HG02852 (cell line): ENCODE measurements at regions not wholly inside any gene's neighbourhood (a gene's known extent, or its start where the extent isn't known, plus 50 kb on each side); places are given as distances from the start of the nearest gene placed in this dataset.
"Not testable (repeated sequence)": the region's sequence is repeated elsewhere in the genome, so short reads cannot be mapped to it uniquely, and the experiment has no call there.

Source experiments
- ATAC-seq: cut with Tn5 transposase; IDR thresholded peaks from one replicate; pipeline ENCODE4 v1.9.1; 2021; ENCODE audit warnings: mild to moderate bottlenecking, moderate library complexity; ENCODE audit not compliant: unreplicated experiment

DNA sequence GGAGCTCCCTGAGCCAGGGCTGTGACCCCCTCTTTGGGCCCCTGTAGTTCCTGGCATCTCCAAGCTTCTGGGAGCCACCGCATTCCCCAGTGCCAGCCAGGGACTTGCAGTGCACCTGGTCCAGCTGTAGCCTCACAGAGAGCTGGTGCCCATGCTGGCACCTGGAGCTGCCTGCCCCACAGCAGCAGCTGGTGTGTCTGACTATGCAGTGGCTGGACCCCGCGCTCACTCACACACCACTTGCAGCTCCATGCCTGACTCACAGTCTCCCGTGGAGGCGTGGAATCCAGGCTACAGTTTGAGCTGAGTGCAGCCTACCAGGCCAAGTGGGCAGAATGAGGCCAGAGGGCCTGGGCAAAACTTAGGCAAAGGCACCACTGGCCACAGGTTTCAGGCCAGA lies 102.2 kb upstream of the NAMPT start:
- no peak for ATAC-seq

DNA sequence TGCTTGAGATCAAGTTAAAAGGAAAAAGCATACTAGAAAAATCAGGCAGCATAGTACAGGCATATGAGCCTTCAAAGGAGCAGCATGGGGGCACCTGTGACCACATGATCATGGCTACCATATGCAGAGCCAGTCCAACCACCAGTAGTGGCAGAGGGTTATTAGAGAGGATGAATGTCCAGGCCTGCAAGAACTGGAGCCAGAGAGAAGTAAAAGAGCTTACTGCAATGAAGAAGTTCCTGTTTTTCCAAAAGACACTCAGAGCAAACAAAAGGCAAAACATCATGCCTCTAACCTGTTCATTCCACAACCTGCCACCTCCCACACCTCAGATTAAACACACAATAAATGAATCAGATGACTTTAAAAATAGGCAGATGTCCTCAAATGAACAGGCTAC lies 99.6 kb upstream of the NAMPT start:
- ATAC-seq: no peak

DNA sequence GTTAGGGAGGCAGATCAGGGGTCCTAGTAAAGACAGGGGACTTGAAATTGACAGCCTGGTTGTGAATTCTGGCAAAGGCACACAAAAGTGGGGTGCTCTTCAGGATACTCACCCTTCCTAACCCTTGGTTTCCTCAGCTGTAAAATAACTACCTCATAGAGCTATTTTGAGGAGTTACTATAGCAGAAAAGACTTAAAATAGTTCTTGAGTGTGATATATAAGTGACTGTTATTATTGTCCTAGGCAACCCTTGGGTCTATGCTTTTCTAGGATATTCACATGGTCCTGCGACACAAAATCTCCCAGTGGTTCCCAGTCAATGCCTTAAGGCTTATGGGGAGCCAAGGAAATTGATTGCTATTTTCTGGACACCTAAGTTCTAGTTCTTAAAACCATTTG lies 98.1 kb upstream of the NAMPT start:
- ATAC-seq: no peak

DNA sequence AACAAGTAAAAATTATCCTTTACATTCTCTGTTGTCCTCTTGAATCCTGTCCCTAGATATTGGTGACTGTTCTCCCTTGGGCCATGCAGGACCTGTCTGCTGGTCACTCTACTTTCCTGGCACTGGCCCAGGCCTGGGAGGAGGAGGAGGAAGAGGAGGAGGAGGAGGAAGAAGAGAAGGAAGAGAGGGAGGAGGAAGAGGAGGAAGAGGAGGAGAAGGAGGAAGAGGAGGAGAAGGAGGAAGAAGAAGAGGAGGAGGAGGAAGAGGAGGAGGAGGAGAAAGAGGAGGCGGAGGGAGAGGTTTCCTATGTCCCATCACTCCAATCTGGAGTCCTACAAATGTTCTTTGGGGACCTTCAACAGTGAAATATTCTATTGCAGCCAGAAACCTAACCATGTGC lies 97.3 kb upstream of the NAMPT start:
- no peak for ATAC-seq

DNA sequence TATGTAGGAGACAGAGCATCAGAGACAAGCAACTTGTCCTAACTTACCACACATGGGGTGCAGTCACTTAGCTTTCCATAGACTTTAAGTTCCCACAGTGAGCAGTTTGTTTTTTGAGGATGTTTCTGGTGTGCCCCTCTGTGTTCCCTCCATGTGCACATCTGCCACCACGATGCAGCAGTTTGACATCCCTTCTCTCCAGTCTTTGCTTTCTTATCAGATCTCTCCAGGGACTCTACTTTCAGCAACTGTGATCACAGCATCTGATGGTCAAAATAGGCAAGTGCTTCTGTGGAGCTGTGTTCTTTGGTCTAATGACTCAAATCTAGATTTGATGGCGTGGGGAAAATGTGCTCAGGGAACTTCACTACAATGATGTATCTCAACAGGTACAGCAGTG lies 96.5 kb upstream of the NAMPT start:
- no peak for ATAC-seq

DNA sequence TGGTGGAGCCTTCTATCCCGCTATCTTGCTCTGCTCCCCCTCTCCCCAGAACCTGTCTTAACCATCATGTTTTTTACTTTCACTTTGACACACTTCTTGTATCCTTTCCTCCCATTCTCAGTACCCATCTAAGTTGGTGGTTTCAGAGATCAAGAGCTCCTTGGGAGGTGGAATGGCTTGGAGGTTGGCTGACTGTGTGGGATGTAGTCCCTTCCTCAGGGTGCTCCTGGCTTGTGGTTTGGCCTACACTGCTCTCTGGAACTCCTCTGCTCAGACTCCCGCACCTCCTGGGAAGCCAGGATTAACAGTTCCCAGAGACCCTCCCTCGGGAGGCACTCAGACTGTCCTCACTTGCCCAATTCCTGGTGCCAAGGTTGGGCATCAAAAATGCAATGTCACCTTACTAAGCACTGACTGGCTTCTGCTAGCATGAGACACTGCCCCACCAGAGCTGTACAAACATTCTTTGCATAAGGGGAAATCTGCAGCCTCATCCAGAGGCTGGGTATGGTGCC lies 93.1 kb upstream of the NAMPT start:
- no peak for ATAC-seq

DNA sequence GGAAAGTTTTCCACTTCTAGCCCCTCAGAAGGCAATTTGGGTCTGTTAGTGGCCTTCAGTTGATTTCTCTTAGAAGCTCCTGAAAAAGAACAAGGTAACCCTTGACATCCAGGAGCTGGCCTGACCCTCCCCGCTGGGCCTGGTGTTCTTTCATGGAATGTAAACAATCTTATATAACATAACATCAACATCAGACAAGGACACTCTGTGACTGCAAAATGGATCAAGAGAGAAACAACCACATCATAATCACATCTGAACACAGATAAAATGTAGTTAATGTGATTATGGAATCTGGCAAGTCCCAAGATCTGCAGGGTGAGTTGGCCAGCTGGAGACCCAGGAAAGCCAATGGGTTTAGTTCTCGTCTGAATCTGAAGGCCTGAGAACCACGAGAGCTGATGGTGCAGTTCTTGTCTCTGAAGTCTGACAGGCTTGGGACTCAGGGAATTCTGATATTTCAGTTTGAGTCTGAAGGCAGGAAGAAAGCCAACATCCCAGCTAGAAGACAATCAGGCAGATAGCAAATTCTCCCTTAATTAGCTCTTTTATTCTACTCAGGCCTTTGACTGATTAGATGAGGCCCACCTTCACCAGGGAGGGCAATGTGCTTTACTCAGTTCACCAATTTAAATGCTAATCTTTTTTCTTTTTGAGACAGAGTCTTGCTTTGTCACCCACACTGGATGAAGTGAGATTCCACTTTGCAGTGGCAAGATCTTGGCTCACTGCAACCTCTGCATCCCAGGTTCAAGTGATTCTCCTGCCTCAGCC lies 91.4 kb upstream of the NAMPT start:
- ATAC-seq: no peak

DNA sequence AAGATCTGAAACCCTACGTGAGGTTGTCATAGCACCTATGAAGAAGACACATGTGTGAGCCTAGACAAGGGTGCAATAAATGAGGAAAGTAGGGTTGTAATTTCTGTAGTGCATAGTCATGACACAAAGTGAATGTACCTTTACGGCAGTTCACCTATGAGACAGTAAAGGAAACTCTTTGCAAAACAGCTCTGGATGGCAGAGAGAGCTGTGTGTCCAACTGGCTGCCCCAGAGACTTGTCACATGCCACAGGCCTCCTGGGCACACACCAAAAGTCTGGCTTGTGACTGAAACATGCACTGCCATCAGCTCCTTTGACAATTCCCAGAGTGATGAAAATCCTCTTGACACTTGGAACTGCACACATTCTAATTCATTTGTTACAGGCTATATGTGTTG lies 90.7 kb upstream of the NAMPT start:
- no peak for ATAC-seq

DNA sequence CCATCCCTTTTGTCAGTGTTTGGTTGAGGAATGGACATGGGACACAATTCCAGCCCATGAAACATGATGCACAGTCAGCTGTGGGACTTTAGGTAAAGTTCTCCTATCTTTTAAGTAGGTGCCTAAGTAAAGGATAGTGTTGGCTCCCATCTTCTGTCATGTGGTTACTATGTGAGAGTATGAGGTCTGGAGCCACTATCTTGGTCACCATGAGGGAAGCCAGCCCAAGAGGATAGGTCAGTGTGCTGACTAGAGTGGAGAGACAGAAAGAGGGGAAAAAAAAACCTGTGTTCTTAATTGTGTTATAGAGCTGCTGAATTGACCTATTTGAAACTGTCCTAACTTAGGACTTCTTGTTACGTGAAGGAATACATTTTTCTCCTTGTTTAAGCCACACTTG lies 89.7 kb upstream of the NAMPT start:
- ATAC-seq: no peak

DNA sequence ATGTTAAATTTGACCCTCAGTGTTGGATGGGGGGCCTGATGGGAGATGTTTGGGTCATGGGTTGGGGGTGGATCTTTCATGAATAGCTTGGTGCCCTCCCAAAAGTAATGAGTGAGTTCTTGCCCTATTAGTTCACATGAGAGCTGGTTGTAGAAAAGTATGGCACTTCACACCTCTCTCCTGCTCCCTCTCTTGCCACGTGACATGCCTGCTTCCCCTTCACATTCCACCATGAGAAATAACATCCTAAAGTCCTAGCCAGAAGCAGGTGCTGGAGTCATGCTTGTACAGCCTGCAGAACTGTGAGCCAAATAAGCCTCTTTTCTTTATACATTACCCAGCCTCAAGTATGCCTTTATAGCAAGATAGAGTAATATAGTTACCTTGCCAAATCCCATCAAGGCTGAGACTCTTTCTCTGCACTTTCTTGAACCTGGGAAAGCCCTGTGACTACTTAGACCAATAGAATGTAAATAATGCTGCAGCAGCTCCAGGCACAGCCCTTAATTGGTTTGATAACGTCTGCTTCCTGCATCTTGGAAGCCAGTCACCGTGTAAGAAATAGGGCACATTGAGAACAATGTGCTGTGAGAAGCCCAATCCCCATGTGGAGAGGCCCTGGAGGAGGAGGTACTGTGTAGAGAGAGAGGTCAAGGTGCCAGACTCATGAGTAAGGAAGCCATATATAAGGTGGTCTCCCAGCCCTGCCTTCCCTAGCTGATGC lies 88.0 kb upstream of the NAMPT start:
- no peak for ATAC-seq

DNA sequence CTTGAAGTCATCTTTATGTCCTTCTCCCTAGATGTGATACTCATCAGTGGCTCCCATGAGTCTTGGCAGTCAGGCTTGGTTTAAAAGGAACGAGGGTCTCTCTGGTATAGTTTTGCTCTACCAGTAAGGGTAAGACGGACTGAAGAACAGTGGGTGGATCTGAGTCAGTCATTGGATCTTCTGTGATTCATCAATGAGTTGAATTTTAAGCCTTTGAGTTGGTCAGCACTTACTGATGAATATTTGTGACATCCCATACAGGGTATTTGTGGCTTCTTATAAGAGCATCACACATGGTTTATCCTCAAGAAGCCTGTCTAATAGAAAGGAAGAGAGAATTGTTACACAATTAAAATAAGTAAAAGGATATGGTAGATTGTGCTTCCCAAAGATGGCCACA lies 87.3 kb upstream of the NAMPT start:
- ATAC-seq: no peak

DNA sequence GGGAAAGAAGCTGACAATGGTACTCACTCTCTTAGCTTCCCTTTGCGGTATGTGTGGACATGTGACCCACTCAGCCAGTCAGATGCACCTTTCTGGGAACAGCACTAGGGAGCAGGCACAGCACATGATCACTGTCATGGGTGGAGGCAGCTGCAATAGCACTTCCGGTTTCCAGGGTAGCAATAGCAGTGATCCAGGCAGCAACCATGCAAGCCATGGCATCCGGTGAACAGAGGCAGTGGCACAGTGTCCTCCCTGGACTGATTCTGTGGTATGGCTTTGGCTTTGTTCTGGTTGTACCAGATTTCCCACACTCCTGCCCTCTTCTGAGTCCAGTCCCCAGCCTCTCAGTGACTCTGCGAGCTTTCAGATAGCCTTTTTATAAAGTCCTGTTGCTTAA lies 86.8 kb upstream of the NAMPT start:
- no peak for ATAC-seq

DNA sequence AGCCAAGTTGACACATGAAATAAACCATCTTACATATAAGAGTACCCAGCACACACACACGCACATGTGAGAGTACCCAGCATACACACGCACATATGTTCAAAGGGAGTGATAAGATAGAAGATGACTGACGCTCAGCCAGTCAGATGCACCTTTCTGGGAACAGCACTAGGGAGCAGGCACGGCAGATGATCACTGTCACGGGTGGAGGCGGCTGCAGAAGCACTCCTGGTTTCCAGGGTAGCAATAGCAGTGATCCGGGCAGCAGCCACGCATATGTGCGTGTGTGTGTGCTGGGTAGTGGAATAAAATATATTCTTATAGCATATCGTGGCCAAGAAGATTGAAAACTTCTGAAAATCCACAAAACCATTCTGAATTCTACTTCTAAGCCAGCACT lies 85.8 kb upstream of the NAMPT start:
- no peak for ATAC-seq

DNA sequence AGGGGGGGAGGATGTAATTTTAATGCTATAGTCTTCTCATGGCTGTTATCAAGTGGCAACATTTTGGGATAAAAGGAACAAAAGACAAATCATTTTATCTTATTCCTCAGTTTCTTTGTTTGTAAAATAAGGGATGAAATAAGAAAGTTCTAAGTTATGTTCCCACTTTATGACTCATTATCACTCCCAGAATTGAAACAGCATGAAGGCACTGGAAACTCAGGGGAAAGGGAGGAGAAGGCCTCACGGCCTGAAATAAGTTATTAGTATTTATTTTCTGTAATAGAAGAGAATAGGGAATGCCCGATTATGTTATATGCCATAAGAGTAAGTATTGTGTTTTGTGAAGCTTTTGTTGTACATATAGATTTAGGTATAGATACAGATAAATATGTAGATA lies 85.0 kb upstream of the NAMPT start:
- ATAC-seq: no peak

DNA sequence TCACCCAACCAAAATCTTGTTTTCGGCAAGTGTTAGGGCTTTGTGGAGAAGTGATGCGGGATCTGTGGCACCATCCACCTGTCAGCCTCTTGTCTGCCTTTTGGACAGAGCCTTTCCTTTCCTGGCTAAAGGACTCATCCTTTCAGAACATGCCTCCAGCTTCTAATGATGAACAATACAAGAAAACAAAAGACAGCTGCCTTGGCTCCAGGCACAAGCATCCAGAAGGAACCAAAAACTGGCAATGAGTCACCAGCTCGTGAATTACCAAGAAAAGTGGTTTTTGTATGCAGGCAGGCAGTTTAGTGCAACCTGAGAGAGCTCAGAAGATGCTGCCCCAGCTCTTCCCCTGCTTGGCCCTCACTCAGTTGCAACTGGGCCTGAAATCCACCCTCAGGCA lies 84.6 kb upstream of the NAMPT start:
- ATAC-seq: no peak

DNA sequence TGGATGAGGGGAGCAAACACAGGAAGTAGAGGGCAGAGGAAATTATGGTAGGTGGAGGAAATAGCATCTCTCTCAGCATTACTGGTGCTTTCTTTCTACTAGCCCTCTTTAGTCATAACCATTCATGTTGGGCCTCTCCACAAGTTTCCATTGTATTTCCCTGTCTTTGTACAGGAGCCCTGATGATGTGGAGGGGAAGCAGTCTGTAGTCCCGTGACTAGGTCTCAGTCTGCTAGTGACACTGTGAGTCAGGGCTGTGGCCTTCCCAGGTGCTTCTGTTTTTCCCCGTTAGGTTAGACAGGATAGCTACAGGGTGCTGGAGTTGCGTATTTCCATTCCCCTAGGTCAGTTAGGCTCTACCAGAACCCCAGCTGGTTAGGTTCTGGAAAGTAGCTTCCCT lies 82.9 kb upstream of the NAMPT start:
- no peak for ATAC-seq

DNA sequence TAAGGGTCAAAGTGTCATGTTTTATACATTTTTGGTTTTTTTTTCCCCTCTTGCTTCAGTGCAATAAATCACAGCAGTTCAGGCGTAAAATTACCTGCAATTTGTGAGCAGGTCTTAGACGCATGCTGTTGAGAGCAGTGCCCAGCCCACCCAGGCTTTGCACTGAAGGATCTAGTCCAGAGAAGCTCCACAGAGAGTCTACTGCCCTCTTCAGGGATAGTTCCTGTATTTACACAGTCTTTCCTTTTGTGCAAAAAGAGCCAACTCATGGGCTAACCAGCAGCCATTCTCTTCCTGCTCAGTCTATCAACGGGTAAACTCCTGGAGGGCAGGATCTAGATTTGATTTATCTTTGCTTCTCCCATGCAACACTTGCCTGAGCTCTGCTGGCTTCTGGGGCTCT lies 82.2 kb upstream of the NAMPT start:
- ATAC-seq: no peak

DNA sequence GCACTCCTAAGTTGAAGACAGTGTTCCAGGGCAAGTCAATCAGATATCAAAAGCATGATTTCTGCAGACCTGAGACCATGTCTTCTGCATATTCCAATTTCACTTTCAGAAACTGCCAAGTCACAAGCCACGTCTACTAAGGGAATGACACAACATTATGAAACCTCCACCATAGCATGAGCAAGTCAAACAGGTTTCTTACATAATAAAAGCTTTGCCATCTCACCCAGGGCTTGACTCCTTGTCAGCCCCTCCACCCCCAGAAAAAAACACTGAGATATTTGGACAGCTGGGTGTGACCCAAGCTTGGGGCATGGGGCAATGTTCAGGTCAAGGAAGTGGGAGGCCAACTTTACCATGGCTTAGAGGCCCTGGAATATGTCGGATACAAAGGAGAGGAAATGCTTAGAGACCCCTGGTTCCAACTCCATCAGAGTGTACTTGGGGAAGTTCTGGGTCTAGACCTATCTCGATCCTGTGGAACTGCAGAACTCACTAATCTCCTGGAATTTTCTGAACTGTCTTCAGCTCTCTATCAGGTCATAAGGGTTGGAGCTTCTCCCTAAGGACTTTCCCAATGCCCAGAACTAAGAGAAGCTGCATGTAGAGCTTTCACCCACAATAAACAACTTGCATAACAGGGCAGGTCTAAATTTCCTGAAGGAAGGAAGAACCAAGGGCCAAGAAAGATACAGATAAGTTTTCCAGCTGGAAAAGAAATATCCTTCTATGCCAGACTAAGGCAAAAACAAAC lies 80.6 kb upstream of the NAMPT start:
- ATAC-seq: peak; percentile 83

DNA sequence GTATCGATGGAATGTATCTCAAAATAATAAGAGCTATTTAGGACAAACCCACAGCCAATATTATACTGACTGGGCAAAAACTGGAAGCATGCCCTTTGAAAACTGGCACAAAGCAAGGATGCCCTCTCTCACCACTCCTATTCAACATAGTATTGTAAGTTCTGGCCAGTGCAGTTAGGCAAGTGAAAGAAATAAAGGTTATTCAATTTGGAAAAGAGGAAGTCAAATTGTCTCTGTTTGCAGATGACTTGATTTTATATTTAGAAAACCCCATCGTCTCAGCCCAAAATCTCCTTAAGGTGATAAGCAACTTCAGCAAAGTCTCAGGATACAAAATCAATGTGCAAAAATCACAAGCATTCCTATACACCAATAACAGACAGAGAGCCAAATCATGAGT lies 77.7 kb upstream of the NAMPT start:
- not testable (repeated sequence) for ATAC-seq

DNA sequence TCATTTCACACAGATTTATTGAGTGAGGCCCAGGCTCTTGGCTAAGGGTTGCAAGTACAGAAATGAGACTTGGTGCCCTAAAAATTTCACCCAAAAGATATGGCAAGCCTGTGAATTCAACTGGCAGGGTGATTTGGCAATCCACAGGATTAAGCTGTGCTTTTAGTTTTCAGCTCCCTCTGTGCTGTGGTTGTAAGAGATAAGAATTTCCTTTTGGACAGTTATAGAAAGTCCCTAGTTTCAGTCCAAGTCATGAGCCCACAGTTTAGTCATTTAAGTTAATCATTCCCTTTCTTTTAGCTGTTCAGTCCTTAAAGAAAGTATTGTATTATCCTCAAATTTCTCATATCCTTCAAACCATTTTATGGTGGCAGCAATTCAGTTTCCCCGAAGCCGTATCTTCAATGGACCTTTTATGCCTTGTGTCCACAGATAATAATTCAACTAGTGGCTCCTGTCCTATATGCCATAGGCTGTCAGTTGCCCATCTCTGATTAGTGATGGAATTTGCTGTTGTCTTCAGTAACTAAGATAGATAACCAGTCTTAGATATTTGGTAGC lies 73.4 kb upstream of the NAMPT start:
- ATAC-seq: peak; percentile 66

DNA sequence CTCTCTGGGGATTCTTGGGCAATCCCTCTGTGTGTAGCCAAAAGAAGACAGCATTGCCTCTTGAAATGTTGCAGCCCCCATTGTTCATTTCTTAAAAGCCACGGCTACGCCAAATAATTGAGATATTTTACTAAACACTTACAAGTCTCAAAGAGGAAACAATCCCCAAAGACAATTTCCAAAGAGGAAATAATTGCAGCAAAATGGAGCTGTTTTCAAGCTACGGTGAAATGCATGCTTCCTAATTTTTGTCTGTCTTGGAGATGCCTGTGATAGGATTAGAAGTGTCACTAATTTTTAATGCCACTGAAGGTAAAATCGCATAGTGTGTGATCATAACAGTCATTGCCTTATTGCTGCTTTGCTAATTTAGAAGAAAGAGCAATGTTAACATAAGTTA lies 72.9 kb upstream of the NAMPT start:
- ATAC-seq: no peak
